Cardiac fibroblast (primary cell): ENCODE measurements at regions not wholly inside any gene's neighbourhood (a gene's known extent, or its start where the extent isn't known, plus 50 kb on each side); places are given as distances from the start of the nearest gene placed in this dataset.

ENCODE experiments used
- DNase-seq, 2 donors: peaks; one replicate each; pipeline versions ENCODE4 v3.0.0 to v3.0.0-alpha.2; 2010; ENCODE audit warnings: low read depth in 2 of 2
- H3K4me3 ChIP-seq, 2 donors: replicated peaks in 1 of 2; 1 replicate in 1 of 2; 2 replicates in 1 of 2; pipeline ENCODE4 v1.5.1; 2011; ENCODE audit warnings: low read depth in 2 of 2, low read length in 2 of 2, mild to moderate bottlenecking in 2 of 2, moderate library complexity in 1 of 2
- TF ChIP-seq, protein P1 (sequence below): IDR thresholded peaks from one replicate; pipeline ENCODE4 v1.5.1; 2011; ENCODE audit warnings: low read depth, mild to moderate bottlenecking, low read length, inconsistent platforms

DNA sequence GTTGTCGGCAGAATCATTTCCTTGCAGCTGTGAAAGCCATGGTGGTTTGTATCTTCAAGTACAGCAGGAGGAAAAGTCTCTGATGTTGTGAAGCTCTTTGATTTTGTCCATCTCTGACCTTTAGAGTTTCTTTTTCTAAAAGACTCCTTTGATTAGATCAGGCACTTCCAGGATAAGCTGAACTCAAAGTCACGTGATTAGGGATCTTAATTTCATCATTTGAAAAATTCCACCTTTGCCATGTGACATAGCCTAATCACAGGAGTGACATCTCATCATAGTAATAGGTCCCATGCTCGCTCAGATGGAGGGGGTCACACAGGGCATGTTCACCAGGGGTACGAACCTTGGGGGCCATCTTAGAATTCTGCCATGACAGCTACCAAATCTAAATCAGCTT is 441.5 kb upstream of the CDH4 start:
- no peak for DNase-seq
- H3K4me3 ChIP-seq: no peak overlapping the region
- TF ChIP-seq, protein P1, sequence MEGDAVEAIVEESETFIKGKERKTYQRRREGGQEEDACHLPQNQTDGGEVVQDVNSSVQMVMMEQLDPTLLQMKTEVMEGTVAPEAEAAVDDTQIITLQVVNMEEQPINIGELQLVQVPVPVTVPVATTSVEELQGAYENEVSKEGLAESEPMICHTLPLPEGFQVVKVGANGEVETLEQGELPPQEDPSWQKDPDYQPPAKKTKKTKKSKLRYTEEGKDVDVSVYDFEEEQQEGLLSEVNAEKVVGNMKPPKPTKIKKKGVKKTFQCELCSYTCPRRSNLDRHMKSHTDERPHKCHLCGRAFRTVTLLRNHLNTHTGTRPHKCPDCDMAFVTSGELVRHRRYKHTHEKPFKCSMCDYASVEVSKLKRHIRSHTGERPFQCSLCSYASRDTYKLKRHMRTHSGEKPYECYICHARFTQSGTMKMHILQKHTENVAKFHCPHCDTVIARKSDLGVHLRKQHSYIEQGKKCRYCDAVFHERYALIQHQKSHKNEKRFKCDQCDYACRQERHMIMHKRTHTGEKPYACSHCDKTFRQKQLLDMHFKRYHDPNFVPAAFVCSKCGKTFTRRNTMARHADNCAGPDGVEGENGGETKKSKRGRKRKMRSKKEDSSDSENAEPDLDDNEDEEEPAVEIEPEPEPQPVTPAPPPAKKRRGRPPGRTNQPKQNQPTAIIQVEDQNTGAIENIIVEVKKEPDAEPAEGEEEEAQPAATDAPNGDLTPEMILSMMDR: no peak

GRCh38 chr20:60812561-60812960 is 439.5 kb upstream of the CDH4 start:
- TF ChIP-seq, protein P1: no peak
- H3K4me3 ChIP-seq: no peak overlapping the region
- no peak for DNase-seq

- no peak overlapping the region for H3K4me3 ChIP-seq
- TF ChIP-seq, protein P1: no peak
- DNase-seq: no peak
These were observed 439.0 kb upstream of the CDH4 start for GRCh38 chr20:60813066-60813465.

- DNase-seq: no peak
These were observed 436.4 kb upstream of the CDH4 start for GRCh38 chr20:60815656-60816055.

GRCh38 chr20:60816901-60817300 is 435.2 kb upstream of the CDH4 start:
- H3K4me3 ChIP-seq: no peak overlapping the region
- no peak for DNase-seq
- TF ChIP-seq, protein P1: no peak

More at GRCh38 chr20:60815656-60816055, 436.4 kb upstream of the CDH4 start:
- TF ChIP-seq, protein P1: no peak
- H3K4me3 ChIP-seq: no peak overlapping the region

GRCh38 chr20:60817891-60818290 is 434.2 kb upstream of the CDH4 start:
- DNase-seq: no peak
- TF ChIP-seq, protein P1: no peak
- no peak overlapping the region for H3K4me3 ChIP-seq

DNA sequence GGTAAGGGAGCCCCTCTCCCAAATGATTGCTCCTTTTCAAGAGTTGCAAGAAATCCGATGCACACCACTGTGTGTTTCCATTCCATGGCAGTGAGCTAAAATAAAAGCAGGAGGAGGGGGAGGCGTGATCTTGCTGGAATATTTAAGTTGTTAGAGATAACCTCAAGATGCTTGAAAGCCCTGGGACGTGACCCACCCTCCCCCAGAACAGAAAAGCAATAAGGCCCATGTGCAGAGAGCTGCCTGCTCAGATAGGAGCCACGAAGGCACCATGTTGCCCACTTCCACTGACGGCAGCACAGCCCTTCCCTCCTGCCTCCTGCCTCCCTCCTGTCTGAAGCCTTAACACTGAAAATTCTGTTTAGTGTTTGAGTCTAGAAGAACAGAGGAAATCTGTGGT is 432.6 kb upstream of the CDH4 start:
- no peak overlapping the region for H3K4me3 ChIP-seq
- TF ChIP-seq, protein P1: no peak
- DNase-seq: no peak
